Ascending aorta (tissue), 2 donors: ENCODE measurements at regions not wholly inside any gene's neighbourhood (a gene's known extent, or its start where the extent isn't known, plus 50 kb on each side); places are given as distances from the start of the nearest gene placed in this dataset.

ENCODE experiments used
- DNase-seq, 2 donors: peaks; one replicate each; pipeline ENCODE4 v3.0.0-alpha.2; 2019; ENCODE audit warnings: low spot score in 2 of 2
- H3K27ac ChIP-seq, 2 donors: fragments of 200-600 bp; sonication (generic); one replicate each; pipeline ENCODE4 v1.5.1; 2016 to 2017; ENCODE audit warnings: mild to moderate bottlenecking in 1 of 2
- H3K27me3 ChIP-seq: fragments of 200-600 bp; sonication (generic); one replicate; pipeline ENCODE4 v1.5.1; 2017
- H3K36me3 ChIP-seq, 2 donors: fragments of 200-600 bp; sonication (generic); one replicate each; pipeline ENCODE4 v1.5.1; 2016
- H3K4me1 ChIP-seq, 2 donors: fragments of 200-600 bp; sonication (generic); one replicate each; pipeline ENCODE4 v1.5.1; 2016 to 2017; ENCODE audit warnings: mild to moderate bottlenecking in 1 of 2
- H3K4me3 ChIP-seq, 2 donors: fragments of 200-600 bp; sonication (generic); one replicate each; pipeline ENCODE4 v1.5.1; 2016 to 2017; ENCODE audit warnings: mild to moderate bottlenecking in 1 of 2
- H3K9me3 ChIP-seq, 2 donors: fragments of 200-600 bp; sonication (generic); one replicate each; pipeline ENCODE4 v1.5.1; 2016
- intact Hi-C: fragments of 100-400 bp; cut with DNase I; formaldehyde crosslinking; loops from one replicate; pipeline ENCODE4 v1.15.1; 2023
- TF ChIP-seq, protein P1 (sequence below), 3 experiments: fragments of 200-600 bp in 2 of 3; fragments of 450-650 bp in 1 of 3; sonication (generic) in 2 of 3; IDR thresholded peaks; one replicate each; pipeline ENCODE4 v1.5.1; 2016 to 2019; ENCODE audit warnings: antibody characterized with exemption in 3 of 3, mild to moderate bottlenecking in 1 of 3, moderate library complexity in 1 of 3

DNA sequence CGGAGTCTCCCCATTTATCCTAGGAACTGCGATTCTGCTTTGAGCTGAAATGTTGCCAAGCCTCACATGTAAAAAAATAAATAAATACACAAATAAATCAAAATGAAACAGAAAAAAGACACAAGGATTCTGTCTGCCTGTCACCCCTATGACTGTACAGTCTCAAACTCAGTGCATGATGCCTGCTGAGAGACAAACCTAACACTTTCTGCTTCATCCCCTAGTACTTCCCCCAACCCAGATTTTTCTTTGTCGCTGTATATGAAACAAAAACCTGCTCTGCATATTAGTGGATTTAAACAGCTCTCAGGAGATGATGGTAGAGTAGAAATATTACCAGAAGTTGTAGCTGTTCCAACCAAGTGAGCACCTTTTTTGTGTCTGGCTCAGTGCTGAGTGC is 530.7 kb upstream of the CFAP20DC start:
- Histone ChIP-seq H3K27me3 (no peaks in the 10 kb centered on the region), H3K9me3 (no peaks in the 10 kb centered on the region), H3K27ac (no peak overlapping the region), H3K4me3 (no peak overlapping the region), H3K36me3 (no peaks in the 10 kb centered on the region), H3K4me1 (no peaks in the 10 kb centered on the region)
- TF ChIP-seq, protein P1, sequence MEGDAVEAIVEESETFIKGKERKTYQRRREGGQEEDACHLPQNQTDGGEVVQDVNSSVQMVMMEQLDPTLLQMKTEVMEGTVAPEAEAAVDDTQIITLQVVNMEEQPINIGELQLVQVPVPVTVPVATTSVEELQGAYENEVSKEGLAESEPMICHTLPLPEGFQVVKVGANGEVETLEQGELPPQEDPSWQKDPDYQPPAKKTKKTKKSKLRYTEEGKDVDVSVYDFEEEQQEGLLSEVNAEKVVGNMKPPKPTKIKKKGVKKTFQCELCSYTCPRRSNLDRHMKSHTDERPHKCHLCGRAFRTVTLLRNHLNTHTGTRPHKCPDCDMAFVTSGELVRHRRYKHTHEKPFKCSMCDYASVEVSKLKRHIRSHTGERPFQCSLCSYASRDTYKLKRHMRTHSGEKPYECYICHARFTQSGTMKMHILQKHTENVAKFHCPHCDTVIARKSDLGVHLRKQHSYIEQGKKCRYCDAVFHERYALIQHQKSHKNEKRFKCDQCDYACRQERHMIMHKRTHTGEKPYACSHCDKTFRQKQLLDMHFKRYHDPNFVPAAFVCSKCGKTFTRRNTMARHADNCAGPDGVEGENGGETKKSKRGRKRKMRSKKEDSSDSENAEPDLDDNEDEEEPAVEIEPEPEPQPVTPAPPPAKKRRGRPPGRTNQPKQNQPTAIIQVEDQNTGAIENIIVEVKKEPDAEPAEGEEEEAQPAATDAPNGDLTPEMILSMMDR (IDR thresholded peaks at IDR 0.05): no peak
- no peak for DNase-seq
- intact Hi-C loops: no loop called here

DNA sequence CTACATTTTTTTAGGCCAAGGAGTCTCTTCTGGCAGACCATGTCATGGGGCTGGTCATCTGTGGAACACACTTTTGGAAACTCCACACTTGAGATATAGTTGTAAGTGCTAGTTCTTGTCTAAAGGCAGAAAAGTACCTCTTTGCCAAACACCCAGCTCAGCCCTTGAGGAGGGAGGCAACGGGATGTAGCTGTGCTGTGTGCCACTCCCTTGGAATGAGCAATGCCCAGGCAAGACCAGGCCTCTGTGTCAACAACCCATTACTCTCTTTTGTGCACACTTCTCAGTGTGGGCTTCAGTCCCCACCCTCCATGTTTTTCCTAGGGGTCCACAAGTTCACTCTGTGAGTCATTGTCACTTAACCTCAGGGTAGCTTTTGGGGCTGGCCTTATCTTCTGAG is 528.3 kb upstream of the CFAP20DC start:
- Histone ChIP-seq H3K4me3 (no peak overlapping the region), H3K27me3 (no peaks in the 10 kb centered on the region), H3K36me3 (no peaks in the 10 kb centered on the region), H3K9me3 (no peaks in the 10 kb centered on the region), H3K4me1 (no peaks in the 10 kb centered on the region), H3K27ac (no peak overlapping the region)
- intact Hi-C loops: no loop called here
- DNase-seq: no peak
- TF ChIP-seq, protein P1 (IDR thresholded peaks at IDR 0.05): no peak

DNA sequence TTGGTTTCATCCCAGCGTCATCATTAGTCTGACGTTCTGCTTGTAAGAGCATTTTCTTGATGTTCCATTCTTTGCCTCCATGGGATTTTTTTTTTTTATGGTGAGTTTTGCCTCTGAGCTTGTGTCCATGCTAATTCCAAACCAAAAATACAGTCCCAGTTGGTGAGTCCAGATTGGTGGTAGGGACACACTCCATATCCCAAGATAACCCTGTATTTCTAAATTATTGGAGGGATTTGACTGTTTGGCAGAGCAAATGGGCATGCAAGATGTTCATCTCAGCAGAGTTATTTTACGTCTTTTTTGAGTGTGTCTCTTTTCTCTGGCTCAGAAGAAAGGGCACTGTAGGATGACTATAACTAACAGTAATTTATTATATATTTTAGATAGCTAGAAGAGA is 526.8 kb upstream of the CFAP20DC start:
- DNase-seq: no peak
- Histone ChIP-seq H3K27me3 (no peaks in the 10 kb centered on the region), H3K4me1 (no peaks in the 10 kb centered on the region), H3K27ac (no peak overlapping the region), H3K9me3 (no peaks in the 10 kb centered on the region), H3K4me3 (no peak overlapping the region), H3K36me3 (no peaks in the 10 kb centered on the region)
- TF ChIP-seq, protein P1 (IDR thresholded peaks at IDR 0.05): no peak
- intact Hi-C loops: no loop called here

DNA sequence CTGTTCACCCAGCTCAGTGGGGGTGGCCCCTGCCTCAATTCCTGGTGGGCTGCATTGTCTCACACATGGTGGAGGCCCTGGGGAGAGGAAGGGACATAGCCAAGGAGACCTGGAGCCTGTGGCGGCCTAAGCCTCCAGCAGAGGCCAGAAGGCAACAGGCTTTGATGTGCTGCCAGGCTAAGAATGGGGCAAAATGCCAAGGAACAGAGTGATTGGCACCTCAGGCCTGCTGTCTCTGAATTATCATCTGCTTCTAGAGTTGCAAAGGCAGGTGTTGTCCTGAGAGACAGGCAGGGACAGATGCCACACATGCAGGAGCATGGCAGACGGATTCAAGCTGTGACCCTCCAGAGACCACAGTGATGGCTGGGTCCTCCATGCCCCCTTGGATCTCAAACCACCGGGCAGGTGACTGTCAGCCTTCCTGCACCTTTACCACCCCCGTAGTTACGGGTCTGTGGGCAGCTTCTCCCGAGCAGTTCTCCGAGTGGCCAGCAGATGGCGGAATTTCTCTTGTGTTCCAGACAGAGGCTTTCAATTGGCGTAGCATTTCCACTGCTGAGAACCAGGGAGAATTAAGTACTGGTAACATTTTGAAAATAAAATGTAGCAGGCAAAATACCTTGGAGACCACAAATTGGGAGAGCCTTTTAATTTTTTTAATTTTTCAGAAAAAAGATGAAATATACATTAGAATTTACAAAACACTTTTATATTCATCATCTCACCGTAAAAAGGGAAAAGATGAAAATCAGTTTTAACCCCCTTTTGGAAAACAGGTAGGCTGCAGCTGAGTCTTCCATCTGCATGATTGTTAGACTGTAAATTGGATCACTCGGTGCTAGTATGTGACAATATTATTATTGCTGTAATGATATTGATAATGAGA is 525.5 kb upstream of the CFAP20DC start:
- TF ChIP-seq, protein P1 (IDR thresholded peaks at IDR 0.05): peak; percentile 77 to 94 (median 88)
- Histone ChIP-seq H3K27ac (no peak overlapping the region), H3K36me3 (no peaks in the 10 kb centered on the region), H3K27me3 (no peaks in the 10 kb centered on the region), H3K9me3 (no peaks in the 10 kb centered on the region), H3K4me3 (no peak overlapping the region), H3K4me1 (no peaks in the 10 kb centered on the region)
- intact Hi-C loops: loop anchor here (1.0 kb wide), 1 partner anchor 282 kb away; no protein-coding TSS in a partner anchor
- peak; percentile 17 to 85 for DNase-seq

DNA sequence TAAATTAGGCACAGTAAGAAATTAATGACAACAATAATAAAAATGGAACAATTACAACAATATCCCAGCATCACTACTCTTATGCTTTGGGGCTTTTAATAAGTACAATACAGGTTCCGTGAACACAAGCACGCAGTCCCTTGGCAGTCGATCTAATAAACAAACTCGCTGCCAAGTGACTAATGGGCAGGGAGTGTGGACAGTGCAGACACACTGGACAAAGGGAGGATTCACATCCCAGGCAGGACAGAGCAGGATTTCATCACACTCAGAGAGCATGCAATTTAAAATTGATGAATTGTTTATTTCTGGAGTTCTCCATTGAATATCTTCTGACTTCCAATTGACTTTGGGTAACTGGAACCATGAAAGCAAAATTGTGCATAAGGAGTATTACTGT is 524.1 kb upstream of the CFAP20DC start:
- Histone ChIP-seq H3K4me3 (no peak overlapping the region), H3K27me3 (no peaks in the 10 kb centered on the region), H3K9me3 (no peaks in the 10 kb centered on the region), H3K36me3 (no peaks in the 10 kb centered on the region), H3K4me1 (no peaks in the 10 kb centered on the region), H3K27ac (no peak overlapping the region)
- TF ChIP-seq, protein P1 (IDR thresholded peaks at IDR 0.05): no peak
- no peak for DNase-seq
- intact Hi-C loops: no loop called here
